ENCODE measurements at regions not wholly inside any gene's neighbourhood (a gene's known extent, or its start where the extent isn't known, plus 50 kb on each side); places are given as distances from the start of the nearest gene placed in this dataset.

DNA sequence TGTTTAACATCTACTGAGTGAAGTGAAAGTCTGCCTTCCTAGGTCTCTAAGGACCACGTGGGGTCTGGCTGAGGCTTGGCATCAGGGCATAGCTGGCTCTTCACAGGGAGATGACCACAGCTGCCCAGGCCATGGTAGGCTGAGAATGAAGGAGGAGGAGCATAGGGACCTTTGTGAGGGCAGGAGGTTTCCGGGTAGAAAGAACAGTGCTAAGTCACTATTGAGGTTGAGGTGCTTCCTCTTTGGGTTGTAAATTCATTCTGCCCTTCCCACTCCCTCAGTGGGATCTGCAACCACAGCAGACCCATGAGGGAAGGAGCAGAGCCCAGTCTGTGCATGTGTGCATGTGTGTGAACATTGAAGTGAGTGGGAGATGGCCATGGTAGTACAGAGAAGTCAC, 909.6 kb downstream of the VRK1 start:
- no peak for DNase-seq

DNA sequence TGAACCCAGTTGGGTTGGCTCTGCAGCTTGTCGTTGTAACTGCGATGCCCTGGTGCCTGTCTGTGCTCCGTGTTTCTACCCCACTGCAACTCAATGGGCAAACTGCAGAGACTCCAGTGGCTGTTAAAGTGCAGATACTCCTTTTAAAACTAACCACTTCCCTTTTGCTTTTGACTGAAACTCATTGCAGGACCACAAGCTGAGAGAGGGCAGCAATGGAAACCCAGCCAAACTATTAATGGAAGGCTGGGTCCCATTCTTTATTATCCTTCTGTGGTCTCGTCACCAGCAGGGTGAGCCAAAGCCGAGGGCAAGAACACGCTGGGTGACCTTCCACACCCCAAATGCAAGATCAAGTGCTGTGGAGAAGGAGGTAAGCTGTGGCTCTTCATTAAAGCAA, 910.4 kb downstream of the VRK1 start:
- no peak for DNase-seq

DNA sequence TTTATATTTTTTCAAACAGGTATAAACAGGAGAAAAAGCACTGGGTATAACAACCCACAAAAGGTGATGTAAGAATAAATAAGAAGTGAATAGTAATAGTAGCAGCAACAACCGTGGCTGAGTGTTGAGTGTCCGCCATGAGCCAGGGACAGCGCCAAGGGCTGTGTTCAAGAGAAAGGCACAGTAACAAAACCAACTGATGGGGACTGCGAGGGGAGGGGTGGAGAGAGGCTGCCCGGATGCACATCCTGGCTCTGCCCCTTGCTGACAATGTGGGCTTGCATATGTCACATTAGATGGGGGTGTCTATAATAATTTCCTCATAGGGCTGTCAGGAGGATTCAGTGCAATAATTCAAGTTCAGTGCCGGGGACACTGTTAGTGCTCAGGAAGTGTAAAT, 912.4 kb downstream of the VRK1 start:
- no peak for DNase-seq

DNA sequence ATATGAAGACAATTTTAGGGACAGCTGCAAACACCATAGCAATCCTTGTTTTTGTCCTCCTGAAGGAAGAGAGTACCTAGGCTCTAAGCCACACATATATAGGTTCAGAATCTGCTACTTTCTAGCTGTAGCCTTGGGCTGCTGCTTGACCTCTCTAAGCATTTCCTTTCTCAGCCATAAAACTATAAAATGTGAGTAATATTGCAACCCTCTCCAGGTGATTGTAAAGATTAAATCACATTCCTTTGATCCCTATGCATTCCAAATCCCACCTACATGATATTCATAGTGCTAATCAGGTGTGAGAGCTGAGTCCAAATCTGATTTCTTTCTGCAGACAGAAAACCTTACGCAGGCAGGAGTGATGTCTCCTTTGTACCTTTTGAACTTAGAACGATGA, 913.5 kb downstream of the VRK1 start:
- no peak for DNase-seq

DNA sequence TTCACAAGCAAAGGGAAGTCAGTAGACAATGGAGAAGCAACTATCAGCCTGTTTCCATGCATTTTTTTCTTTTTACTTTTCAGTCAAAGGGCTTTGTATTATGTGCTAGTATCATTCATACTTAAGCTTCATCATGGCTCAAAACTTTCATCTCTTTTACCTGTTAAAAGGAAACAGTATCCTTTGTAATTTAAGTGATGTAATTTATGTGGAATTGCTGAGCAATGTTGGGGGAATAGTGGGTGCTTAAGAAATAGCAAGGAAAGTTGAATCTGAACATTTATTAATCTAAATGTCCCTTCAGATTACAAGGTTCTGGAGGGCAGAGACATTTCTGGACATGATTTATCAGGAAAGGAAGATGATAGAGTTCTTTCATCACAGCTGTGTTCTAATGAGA, 915.3 kb downstream of the VRK1 start:
- no peak for DNase-seq

DNA sequence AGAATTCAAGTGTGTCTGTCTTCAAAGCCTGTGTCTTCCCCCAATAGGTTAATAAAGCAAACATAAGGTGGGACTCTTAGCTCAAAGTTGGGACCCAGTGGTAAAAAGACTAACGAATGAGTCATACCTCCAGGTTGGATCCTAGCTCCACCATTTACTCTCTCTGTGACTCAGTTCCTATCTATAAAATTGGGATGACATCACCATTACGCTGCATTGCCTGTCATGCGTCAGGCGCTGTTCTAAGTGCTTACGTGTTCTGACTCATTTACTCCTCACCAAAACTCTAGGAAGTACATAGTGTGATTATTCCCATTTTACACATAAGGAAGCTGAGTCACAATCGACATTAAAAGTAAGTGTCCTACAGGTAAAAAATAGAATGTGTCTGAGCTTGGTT, 915.8 kb downstream of the VRK1 start:
- DNase-seq, result no peak

DNA sequence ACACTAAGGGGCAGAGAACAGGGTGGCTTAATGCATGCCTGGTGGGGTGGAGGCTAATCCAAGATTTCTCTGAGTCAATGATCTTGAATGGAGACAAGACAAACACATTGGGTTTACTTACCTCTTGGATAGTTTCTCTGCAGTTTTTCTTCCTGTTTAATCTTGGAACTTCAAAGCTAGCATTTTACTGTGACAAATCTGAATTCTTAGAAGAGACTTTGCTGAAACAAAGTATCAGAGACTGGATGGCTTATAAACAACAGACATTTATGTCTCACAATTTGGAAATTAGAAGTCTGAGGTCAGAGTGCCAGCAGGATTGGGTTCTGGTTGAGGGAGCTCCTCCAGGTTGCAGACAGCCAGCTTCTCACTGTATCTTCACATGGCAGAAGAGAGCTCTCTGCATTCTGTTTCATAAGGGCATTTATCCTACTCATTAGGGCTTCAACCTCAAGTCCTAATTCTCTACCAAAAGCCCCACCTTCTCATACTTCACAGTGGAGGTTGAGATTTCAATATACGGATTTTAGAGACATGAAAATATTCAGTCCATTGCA, 921.8 kb downstream of the VRK1 start:
- no peak for DNase-seq

DNA sequence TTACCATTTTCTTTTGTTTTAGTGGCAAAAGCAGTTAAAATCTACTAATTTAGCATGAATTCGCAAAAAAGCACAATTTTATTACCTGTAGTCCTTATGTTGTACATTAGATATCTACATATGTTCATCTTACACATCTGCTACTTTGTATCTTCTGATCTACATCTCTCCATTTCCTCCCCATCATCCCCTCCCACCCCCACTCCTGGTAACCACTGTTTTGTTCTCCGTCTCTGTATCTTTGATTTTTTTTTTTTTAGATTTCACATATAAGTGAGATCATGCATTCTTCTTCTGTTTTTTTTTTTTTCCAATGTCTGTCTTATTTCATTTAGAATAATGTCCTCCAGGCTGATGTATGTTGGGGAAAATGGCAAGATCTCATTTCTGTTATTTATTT, 922.7 kb downstream of the VRK1 start:
- DNase-seq, result no peak

DNA sequence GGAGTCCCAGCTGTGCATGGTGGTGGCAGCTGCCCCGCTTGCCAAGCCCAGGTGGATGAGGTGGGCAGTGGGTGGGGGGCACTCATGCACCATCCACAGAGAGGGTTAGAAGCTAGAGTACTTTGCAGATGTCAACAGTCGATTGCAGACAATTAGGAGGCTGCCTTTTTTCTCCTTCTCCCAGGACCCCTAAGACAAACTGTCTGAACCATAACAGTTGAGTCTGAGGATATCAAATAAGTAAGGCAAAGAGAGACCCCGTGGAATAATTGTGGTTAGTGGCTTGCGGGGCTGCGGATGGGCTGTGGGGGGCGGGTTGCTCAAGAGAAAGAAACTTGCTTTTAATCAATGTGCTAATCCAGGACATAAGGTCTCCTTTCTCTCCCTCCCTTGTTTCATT, 926.2 kb downstream of the VRK1 start:
- DNase-seq, result no peak

DNA sequence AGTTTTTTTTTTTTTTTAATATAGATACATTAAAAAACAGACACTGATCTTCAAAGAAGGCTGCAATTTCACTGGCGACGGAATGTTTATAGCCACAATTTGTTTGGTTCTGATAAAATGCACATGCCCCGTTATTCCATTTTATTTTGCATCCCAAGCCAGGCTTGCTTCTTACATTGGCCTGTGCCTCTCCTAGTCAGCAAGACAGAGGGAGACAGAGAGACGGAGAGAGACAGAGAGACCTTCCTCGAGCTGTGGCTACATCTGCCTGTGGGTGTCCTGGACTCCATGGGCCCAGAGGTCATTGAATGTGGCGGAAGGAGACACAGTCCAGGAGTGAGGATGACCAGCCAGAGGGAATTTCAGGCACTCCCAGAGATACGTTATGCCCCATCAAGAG, 926.6 kb downstream of the VRK1 start:
- DNase-seq, result no peak

DNA sequence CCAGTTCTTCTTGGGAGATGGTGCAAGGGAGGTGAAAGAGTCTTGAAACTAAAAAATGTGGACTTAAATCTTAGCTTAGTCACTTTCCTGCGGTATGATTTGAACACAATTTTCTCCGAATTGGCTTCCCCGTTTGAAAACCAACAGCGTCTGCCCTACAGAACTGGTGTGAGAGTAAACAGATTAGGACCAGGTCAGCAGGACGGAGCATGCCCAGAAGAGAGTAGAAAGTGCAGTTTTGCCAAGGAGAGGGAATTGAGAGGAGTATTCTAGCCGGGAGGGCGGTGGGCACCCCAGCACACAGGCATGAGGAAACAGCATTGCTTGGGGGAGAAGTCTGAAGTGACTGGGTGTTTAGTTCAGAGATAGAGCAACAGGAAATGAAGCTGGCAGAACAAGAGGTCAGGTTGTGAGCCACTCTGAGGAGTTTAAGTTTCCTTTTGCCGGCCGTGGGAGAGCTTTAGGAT, 927.1 kb downstream of the VRK1 start:
- no peak for DNase-seq

DNA sequence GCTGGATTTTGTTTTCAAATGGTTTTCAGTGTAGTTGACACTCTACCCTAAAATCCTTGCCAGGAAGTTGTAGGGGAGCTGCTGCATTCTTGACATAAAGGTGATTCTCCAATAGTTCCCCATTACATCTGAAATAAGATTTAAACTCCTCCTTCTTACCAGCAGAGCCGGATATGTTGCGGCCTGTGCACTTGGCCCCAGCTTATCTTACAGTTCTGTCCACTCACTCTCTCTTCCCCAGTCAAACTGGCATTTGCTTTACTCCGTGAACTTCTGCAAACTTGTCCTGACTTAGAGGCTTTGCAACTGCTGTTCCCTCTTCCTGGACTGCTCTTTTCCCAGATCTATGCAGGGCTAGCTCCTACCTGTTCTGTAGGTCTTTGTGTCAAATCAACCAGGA, 929.5 kb downstream of the VRK1 start:
- DNase-seq, result no peak

DNA sequence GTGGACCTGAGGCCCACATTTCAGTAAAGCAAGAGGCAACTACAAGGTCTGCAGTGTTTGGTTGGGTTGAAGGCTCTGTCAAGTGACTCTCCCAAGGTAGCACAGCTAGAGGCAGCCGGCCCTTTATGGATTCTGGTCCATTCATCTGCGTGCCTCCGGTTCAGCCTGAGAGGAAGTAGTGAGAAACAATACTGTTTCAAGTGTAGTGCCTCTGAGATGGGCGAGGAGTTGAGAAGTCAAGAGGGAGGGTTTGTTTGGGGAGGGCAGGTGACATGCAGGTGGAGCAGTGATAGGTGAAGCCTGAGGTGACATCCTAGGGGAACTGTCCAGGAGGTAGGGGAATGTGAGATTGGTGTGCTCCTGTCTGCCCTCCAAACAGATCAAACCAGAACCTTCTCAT, 933.5 kb downstream of the VRK1 start:
- no peak for DNase-seq

DNA sequence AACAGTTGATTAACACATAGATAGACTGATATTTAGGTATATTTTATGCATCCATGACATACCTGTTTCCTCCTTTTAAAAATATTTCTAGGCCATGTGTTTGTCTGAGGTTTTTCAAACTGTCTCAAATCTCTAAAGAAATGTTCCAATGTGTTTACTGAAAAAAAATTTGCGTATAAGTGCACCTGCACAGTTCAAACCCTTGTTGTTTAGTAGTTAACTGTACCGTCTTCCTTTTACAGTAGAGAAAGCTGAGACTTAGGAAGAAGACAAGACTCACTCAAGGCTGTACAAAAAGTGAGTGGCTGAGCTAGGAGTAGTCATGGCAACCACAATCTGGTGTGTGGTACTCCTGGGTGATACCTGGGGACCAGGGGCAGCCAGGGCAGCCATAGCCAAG, 934.6 kb downstream of the VRK1 start:
- DNase-seq, result no peak

DNA sequence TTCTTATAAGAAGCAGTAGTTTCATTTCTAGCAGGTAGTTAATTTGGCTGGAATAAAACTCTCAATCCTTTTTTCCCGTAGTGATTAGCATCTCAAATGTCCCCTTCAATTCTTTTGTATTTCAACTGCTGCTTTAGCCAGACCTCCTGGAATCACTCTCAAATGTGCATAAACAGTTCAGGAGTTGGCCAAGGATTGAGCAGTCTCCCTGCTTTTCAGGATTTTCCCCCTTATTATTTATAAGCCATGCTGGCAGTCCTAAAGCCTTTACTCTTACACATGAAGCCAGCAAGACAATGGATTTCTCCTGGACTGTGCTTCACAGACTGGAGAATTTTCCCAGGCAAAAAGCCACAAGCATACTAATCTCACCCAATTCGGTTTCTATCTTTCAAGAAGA, 950.1 kb downstream of the VRK1 start:
- no peak for DNase-seq

DNA sequence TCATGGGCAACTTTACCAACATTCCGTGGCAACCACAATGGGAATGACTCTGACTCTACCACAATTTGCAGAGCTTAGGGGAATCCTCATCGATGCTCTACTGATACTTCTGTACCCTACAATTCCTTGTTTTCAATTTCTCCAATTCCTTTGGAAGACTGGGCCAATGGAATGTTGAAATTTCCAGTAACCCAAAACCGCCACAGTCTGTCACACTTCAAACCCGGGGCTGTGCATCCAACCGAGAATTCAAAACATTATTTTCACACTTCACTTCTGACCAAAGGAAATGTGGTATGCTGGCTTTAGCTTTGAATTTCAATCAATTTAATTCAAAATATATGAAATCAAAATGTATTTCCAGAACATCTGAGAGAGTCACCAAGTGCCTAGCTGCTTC, 951.4 kb downstream of the VRK1 start:
- DNase-seq, result no peak

DNA sequence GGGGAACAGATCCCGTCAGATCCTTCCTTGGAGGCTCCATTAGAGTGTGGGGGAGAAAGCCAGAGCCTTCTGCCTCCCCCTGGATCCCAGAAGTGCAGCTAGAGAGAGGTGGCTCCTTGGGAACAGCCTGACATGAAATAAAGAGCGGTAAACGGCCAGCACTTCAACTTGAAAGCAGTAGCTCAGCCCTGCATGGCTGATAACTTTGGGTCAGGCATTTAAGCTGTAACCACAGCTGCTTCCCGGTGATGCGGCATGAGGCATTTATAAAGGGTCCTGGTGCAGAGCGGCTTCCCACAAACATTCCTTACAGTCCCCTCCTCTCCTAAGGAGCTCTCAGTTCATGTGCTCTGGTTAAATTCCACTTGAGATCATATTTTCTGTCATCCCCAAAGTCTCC, 960.3 kb downstream of the VRK1 start:
- no peak for DNase-seq

DNA sequence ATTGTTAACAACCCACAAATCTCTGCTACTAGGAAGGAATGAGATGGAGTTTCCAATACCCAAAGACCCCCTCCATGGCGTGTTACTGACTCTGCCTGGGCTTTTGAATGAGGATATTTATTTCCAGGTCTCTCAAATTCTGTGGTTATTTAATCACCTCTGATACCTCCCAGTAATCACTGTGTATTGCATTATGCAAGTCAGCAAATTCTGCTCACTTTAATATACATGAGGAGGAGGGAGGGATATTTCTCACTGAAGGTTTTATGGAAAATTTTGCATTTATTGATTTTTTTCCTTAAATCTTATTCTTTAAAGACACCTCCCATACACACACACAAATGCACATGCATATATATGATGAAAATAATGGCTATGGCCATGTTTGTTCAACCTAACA, 962.9 kb downstream of the VRK1 start:
- no peak for DNase-seq

DNA sequence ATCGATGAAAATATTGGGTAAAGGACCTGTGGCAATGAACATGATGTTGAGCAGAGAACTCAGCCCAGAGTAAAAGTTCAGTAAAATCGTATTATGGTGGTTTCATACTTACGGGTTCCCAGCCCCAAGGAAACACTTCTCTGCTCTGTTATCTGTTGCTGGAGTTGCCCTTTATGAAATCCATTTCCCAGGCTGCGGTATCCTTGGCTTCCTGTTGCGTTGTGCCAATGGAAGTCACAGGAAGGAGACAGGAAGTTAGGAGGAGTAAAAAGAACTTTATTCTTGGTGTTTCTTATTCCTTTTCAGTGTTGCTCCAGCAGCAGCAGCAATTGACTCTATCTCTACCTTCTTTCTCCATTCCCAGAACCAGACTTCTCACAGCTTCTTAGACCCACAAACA, 965.2 kb downstream of the VRK1 start:
- no peak for DNase-seq

DNA sequence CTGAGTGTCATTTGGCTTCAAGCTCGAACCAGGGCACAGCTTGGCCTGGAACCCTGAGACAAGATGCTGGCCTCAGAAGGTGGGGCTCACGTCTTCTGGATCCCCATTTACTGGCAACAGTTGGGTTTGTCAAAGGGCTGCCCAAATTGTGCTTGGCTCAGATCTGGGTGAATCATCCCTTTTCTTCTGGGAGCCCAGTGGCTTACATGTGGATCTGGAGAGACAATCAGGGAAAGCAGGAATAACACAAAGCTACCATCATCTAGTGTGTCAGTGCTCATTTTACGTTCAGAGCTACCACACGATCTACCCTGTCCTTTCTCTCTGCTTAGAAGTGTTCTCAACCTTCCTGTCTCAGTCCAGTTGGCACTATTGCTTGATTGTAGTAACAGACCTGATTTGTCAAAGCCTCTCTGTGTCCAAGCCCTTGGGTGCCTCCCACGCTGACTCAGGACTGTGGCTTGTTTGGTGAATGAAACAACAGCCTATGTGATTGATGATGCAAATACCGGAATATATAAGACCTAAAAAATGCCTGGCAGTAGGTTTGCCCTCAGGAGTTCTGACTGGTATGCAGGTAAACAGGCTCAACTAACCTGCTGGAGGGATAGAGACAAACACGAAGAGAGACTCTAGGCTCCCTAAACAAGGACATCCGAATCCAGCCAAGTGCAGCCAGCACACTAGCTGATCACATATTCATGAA, 974.3 kb downstream of the VRK1 start:
- no peak for DNase-seq

DNA sequence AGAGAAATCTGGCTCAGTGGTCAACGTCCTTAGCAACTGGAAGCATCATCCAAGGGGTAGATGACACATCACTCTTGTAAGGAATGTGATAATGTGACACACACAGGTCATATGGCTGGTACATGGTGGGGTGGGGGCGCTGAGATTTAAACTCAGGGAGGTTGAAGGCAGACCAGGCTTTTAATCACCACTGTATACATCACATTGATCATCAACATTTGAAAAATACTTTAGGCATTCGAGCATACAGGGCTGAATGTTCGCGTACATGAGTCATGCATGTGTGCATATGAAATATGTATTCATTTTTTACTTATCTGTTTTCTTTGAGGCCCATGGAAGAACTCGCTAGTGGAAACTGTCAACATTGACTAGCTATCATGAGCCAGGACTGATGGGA, 976.4 kb downstream of the VRK1 start:
- DNase-seq, result no peak

DNA sequence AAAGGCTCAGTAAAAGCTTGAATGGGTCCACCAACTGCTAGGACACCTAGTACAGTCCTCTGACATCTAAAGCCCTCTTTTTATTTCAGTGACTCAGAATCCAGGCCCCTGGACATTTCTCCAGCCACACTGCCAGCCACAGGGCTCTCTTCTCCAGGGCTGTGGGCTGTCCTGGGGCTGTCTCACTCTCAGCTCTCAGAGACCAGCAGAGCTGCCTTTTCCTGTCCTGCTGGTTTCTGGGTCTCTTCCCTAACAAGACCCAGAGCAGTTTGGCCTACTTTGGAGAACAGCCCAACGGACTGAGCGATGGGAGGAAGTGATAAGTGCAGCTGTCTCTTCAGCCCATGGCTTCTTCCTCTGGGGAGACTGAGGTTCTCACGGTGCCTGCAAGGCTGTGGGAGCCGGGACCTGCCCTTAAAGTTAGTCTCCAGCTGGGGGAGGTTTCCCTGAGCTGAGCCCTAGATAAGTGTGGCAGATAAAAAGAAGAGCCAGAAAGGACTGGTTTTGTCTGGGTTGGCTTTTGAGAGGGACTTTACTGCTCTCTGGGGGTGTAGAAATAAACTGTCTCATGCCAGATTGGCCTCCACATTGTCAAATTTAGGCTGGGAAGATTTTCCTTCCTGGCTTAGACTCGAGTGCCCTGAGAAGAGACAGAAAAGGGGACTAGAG, 979.8 kb downstream of the VRK1 start:
- no peak for DNase-seq

DNA sequence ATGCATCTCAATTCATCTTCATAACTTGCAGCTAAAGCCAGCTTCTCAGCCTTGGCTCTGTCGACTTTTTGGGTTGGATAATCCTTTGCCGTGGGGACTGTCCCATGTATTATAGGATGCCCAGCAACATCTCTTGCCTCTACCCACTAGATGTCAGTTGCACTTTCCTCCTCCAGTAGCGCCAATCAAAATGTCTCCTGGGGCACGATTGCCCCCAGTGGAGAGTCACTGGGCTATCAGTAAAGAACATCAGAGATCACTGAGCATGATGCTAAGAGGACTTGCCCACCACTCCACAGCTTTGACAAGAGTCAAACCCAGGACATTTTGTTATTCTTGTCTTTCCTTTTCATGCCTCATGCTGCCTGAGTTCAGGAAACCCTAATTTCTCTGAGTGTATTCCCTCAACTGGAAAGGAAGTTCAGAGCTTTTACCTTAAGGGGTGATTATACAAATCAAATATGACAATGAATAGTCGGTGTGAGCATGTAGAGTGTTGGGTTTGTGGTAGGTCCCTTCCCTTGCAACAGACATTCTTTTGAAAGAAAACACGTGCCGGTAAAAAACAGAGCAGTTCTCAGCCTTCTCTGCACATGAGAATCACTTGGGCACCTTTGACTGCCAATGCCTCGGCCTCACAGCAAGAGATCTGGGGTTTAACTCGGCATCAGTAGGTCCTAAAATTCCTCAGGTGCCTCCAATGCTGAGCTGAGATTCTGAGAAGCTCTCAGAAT, 980.6 kb downstream of the VRK1 start:
- DNase-seq, result no peak

DNA sequence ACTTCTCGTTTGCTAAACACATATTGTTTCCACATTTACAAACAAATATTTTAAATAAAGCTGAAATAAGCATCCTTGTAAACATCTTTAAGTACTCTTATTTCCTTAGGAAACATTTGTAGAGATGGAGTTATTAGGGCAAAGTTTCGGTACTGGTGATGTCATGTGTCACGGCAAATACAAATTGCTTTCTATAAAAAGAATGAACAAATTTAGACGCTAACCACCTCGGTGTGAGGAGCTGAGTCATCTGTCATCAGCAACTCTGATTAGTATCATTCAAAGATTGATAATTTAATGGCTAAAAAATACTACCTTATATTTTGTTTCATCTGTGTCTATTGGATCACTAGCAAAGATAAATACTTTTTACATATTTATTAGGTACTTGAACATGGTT, 982.0 kb downstream of the VRK1 start:
- DNase-seq, result no peak

Data from NCI-H2171 (cell line).